ENCODE measurements at regions not wholly inside any gene's neighbourhood (a gene's known extent, or its start where the extent isn't known, plus 50 kb on each side); places are given as distances from the start of the nearest gene placed in this dataset.

- Histone ChIP-seq H4K20me1 (replicated peaks in 1 of 2; ENCODE audit: control insufficient read depth in 1 of 2, insufficient read depth in 2 of 2, low read length in 2 of 2) (no peaks in the 10 kb centered on the region), H3K23ac (ENCODE audit: insufficient read length) (no peak overlapping the region), H4K8ac (ENCODE audit: extremely low read depth, insufficient read depth, low read length) (no peak overlapping the region), H3K36me3 (ENCODE audit: control insufficient read depth in 2 of 4, insufficient read depth in 4 of 4, low read length in 3 of 4) (no peaks in the 10 kb centered on the region), H2BK12ac (ENCODE audit: low read depth, low read length) (no peak overlapping the region), H3K27me3 (replicated peaks in 1 of 4; ENCODE audit: control insufficient read depth in 3 of 4, extremely low read depth in 1 of 4, insufficient read depth in 3 of 4, low read length in 3 of 4) (no peaks in the 10 kb centered on the region), H2AFZ (ENCODE audit: low read length) (no peak overlapping the region), H2BK120ac (replicated peaks; ENCODE audit: low read depth, low read length) (no peak overlapping the region), H3K18ac (ENCODE audit: extremely low read depth, low read length) (no peak overlapping the region), H2AK5ac (ENCODE audit: low read depth, low read length) (no peak overlapping the region), H3K9me3 (ENCODE audit: insufficient read depth in 2 of 2, low read depth in 1 of 2, low read length in 1 of 2) (no peaks in the 10 kb centered on the region), H3K27ac (ENCODE audit: low read depth, low read length) (no peak overlapping the region), H2BK20ac (ENCODE audit: low read length) (no peak overlapping the region), H3K4me1 (replicated peaks in 1 of 4; ENCODE audit: control insufficient read depth in 3 of 4, insufficient read depth in 4 of 4, low read length in 3 of 4) (peaks cover 0 to 1% (median 0%) of the 10 kb centered on the region in 4 experiments; a peak in 1 of 7 replicates), H2BK15ac (ENCODE audit: low read length) (no peak overlapping the region), H4K91ac (replicated peaks; ENCODE audit: insufficient read length, low read length) (no peak overlapping the region), H2BK5ac (ENCODE audit: low read depth, low read length) (no peak overlapping the region), H3K23me2 (ENCODE audit: low read depth, low read length) (no peaks in the 10 kb centered on the region), H3K4ac (replicated peaks; ENCODE audit: insufficient read length, low read depth, low read length) (no peak overlapping the region), H3K4me3 (ENCODE audit: extremely low read depth in 1 of 4, insufficient read depth in 2 of 4, low read depth in 3 of 4, low read length in 4 of 4) (no peak overlapping the region), H3K79me1 (ENCODE audit: low read depth, low read length) (no peaks in the 10 kb centered on the region), H3K56ac (replicated peaks; ENCODE audit: insufficient read length, low read depth, low read length) (no peak overlapping the region), H3K9ac (replicated peaks in 1 of 4; ENCODE audit: extremely low read depth in 1 of 4, low read depth in 3 of 4, low read length in 3 of 4) (no peak overlapping the region), H3K14ac (ENCODE audit: insufficient read length) (no peak overlapping the region), H3K79me2 (ENCODE audit: control insufficient read depth in 1 of 2, insufficient read depth in 2 of 2, low read length in 2 of 2) (no peaks in the 10 kb centered on the region), H3K4me2 (ENCODE audit: insufficient read depth in 1 of 2, low read depth in 2 of 2, low read length in 2 of 2) (no peak overlapping the region), H4K5ac (ENCODE audit: insufficient read length, low read depth, low read length) (no peak overlapping the region)
- FAIRE-seq (no peak), DNase-seq (ENCODE audit: low read depth in 1 of 2, low spot score in 2 of 2) (no peak)
- POLR2A ChIA-PET (ENCODE audit: partially characterized antibody): no interaction called here
- TF ChIP-seq JUN (IDR thresholded peaks at IDR 0.05; ENCODE audit: low read depth, low read length) (no peak), MAX (IDR thresholded peaks at IDR 0.05) (no peak), SP2 (IDR thresholded peaks at IDR 0.05; ENCODE audit: low read length) (no peak), EGR1 (IDR thresholded peaks at IDR 0.05; ENCODE audit: borderline replicate concordance, low read depth, low read length) (no peak)
- TF ChIP-seq, protein P1, sequence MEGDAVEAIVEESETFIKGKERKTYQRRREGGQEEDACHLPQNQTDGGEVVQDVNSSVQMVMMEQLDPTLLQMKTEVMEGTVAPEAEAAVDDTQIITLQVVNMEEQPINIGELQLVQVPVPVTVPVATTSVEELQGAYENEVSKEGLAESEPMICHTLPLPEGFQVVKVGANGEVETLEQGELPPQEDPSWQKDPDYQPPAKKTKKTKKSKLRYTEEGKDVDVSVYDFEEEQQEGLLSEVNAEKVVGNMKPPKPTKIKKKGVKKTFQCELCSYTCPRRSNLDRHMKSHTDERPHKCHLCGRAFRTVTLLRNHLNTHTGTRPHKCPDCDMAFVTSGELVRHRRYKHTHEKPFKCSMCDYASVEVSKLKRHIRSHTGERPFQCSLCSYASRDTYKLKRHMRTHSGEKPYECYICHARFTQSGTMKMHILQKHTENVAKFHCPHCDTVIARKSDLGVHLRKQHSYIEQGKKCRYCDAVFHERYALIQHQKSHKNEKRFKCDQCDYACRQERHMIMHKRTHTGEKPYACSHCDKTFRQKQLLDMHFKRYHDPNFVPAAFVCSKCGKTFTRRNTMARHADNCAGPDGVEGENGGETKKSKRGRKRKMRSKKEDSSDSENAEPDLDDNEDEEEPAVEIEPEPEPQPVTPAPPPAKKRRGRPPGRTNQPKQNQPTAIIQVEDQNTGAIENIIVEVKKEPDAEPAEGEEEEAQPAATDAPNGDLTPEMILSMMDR (IDR thresholded peaks at IDR 0.05; ENCODE audit: control extremely low read depth in 1 of 3, insufficient read depth in 1 of 3, low read depth in 1 of 3, low read length in 3 of 3): no peak
- TF ChIP-seq, protein P2, sequence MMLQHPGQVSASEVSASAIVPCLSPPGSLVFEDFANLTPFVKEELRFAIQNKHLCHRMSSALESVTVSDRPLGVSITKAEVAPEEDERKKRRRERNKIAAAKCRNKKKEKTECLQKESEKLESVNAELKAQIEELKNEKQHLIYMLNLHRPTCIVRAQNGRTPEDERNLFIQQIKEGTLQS (IDR thresholded peaks at IDR 0.05; ENCODE audit: insufficient read depth, low read depth, low read length): no peak
- WGBS, 2 experiments (ENCODE audit: extremely low coverage in 1 of 2, insufficient coverage in 1 of 2, insufficient read length in 1 of 2, insufficient replicate concordance in 2 of 2, low coverage in 1 of 2, low lambda C conversion rate in 2 of 2, missing lambda C conversion rate in 1 of 2): 95% methylated on average over 7 of the region's 7 CpGs; no CpG with 5 or more reads in 1 of the 2 experiments
- CTCF ChIA-PET (ENCODE audit: partially characterized antibody): no interaction called here
Measured at GRCh38 chr6:133759524-133759923, 129.4 kb upstream of the TCF21 start.

Data from H1 (cell line).